Prostate gland (tissue), 2 donors: ENCODE measurements at regions not wholly inside any gene's neighbourhood (a gene's known extent, or its start where the extent isn't known, plus 50 kb on each side); places are given as distances from the start of the nearest gene placed in this dataset.

Experiments used
- DNase-seq: peaks from one replicate; pipeline ENCODE4 v3.0.0-alpha.2; 2019; ENCODE audit warnings: low spot score
- H3K27ac ChIP-seq, 2 donors: fragments of 200-600 bp; sonication (generic); 2 replicates each; pipeline ENCODE4 v1.5.1; 2017 to 2019
- H3K27me3 ChIP-seq: fragments of 200-600 bp; sonication (generic); replicated peaks from 2 replicates; pipeline ENCODE4 v1.5.1; 2019; ENCODE audit not compliant: insufficient read depth
- H3K36me3 ChIP-seq, 2 donors: fragments of 200-600 bp; sonication (generic); 1 replicate in 1 of 2; 2 replicates in 1 of 2; pipeline versions ENCODE4 v1.5.1 to v1.8.1; 2017 to 2019
- H3K4me1 ChIP-seq: fragments of 200-600 bp; sonication (generic); replicated peaks from 2 replicates; pipeline ENCODE4 v1.5.1; 2019
- H3K4me3 ChIP-seq, 2 donors: fragments of 200-600 bp; sonication (generic); 2 replicates each; pipeline ENCODE4 v1.5.1; 2017 to 2019
- H3K9me3 ChIP-seq: fragments of 200-600 bp; sonication (generic); 2 replicates; pipeline ENCODE4 v1.5.1; 2017
- POLR2A ChIP-seq: fragments of 450-650 bp; IDR thresholded peaks from one replicate; pipeline ENCODE4 v1.6.1; 2016; ENCODE audit warnings: antibody characterized with exemption, mild to moderate bottlenecking
- POLR2AphosphoS5 ChIP-seq: sonication (generic); formaldehyde crosslinking; IDR thresholded peaks from one replicate; pipeline ENCODE4 v1.6.1; 2017; ENCODE audit warnings: antibody characterized with exemption
- WGBS: methylation state at CpG from one replicate; pipeline ENCODE4 v1.1.5; 2018; 5-methylcytosine and 5-hydroxymethylcytosine counted together
- intact Hi-C: fragments of 100-400 bp; cut with DNase I; formaldehyde crosslinking; loops from one replicate; pipeline ENCODE4 v1.14.2; 2022
- TF ChIP-seq, protein P1 (sequence below), 4 experiments: fragments of 200-600 bp in 2 of 4; fragments of 450-650 bp in 2 of 4; sonication (generic) in 2 of 4; IDR thresholded peaks; 1 replicate in 3 of 4; 2 replicates in 1 of 4; pipeline ENCODE4 v1.5.1; 2016 to 2019; ENCODE audit warnings: antibody characterized with exemption in 4 of 4, mild to moderate bottlenecking in 2 of 4, moderate library complexity in 2 of 4

DNA sequence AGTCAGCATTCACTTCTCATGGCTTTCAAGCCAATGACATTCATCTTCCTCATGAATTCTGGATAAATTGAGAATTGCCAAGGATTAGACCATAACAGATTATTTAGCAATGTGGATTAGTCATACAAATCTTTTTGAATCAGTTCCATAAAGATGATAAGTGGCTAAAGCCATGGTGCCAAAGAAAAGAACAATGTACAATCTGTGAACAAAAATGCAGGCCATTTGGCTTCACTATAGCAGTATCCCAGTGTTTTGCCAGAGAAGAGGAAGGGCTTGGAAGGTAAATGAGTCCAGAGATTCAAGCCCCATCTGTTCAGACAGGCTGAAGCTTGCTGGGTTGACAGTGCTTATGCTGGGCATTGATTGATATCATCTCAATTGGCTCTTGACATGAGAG lies 376.4 kb upstream of the LRRC7 start:
- intact Hi-C loops, result no loop called here
- H3K27ac ChIP-seq, result no peak overlapping the region
- no peaks in the 10 kb centered on the region for H3K9me3 ChIP-seq
- H3K27me3 ChIP-seq, result no peaks in the 10 kb centered on the region
- no peak for DNase-seq
- H3K36me3 ChIP-seq, result no peaks in the 10 kb centered on the region
- no peaks in the 10 kb centered on the region for H3K4me1 ChIP-seq
- no peak overlapping the region for H3K4me3 ChIP-seq
- no peak for TF ChIP-seq POLR2AphosphoS5

DNA sequence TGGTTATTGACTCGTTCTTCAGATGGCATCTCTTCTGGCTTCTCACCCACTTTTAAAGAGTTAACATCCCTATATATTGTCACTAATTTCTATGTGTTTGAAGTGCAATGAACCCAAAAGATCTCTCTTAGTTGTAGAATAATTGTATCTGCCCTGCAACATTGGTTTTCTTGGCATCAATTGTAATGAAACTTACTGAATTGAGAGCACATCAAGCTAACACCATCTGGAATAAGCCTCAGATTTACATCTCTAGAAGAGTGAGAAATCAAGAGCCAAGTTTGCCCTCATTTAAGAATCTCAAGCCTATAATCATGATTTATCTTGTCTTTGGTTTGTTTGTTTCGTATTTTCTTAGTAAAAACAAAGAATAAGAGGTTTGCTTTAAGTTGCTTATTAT lies 372.6 kb upstream of the LRRC7 start:
- no peaks in the 10 kb centered on the region for H3K27me3 ChIP-seq
- H3K9me3 ChIP-seq, result no peaks in the 10 kb centered on the region
- no peaks in the 10 kb centered on the region for H3K36me3 ChIP-seq
- TF ChIP-seq POLR2AphosphoS5 (no peak), POLR2A (no peak)
- TF ChIP-seq, protein P1, sequence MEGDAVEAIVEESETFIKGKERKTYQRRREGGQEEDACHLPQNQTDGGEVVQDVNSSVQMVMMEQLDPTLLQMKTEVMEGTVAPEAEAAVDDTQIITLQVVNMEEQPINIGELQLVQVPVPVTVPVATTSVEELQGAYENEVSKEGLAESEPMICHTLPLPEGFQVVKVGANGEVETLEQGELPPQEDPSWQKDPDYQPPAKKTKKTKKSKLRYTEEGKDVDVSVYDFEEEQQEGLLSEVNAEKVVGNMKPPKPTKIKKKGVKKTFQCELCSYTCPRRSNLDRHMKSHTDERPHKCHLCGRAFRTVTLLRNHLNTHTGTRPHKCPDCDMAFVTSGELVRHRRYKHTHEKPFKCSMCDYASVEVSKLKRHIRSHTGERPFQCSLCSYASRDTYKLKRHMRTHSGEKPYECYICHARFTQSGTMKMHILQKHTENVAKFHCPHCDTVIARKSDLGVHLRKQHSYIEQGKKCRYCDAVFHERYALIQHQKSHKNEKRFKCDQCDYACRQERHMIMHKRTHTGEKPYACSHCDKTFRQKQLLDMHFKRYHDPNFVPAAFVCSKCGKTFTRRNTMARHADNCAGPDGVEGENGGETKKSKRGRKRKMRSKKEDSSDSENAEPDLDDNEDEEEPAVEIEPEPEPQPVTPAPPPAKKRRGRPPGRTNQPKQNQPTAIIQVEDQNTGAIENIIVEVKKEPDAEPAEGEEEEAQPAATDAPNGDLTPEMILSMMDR (IDR thresholded peaks at IDR 0.05), result no peak
- no peak overlapping the region for H3K4me3 ChIP-seq
- intact Hi-C loops, result no loop called here
- H3K27ac ChIP-seq, result no peak overlapping the region
- WGBS, result 47% methylated on average over 2 of the region's 2 CpGs
- no peak for DNase-seq
- H3K4me1 ChIP-seq, result no peaks in the 10 kb centered on the region

DNA sequence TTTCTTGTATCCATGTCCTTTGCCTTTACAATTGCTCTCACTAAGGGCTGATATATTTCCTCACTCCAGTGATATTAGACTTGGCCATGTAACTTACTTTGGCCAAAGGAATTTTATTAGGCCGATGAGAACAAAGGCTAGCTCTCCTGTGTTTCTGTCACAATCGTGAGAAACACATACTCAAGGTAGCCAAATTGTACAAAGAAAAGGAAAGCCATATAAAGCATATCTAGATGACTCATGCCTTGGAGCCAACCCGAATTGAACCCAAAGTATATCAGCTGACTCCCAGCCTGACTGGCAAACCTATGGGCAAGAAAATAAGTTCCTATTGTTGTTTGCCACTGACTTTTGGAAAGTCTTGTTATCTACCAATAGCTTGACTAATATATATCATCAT lies 371.7 kb upstream of the LRRC7 start:
- TF ChIP-seq, protein P1 (IDR thresholded peaks at IDR 0.05), result no peak
- no peaks in the 10 kb centered on the region for H3K9me3 ChIP-seq
- 42% methylated on average over 3 of the region's 3 CpGs for WGBS
- DNase-seq, result no peak
- H3K27me3 ChIP-seq, result no peaks in the 10 kb centered on the region
- intact Hi-C loops, result no loop called here
- H3K4me3 ChIP-seq, result no peak overlapping the region
- no peaks in the 10 kb centered on the region for H3K4me1 ChIP-seq
- no peak overlapping the region for H3K27ac ChIP-seq
- H3K36me3 ChIP-seq, result no peaks in the 10 kb centered on the region

DNA sequence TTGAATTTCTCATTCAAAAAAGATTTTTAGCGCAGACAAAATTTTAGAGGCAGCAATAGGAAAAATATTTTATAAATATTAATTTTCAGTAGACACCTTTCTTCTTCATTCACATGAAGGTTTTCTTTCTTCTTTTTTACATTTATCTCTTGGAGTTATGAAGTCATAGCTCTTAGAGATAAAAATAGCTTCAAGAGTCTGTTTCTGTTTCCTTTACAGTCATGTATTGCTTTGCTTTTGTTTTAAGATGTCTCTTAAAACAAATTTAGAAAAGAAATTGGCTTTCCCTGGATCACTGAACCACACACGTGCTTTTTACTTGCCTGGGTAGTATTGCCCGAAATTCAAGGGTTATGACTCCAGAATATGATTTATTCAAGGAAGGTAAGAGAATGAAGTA lies 369.9 kb upstream of the LRRC7 start:
- Histone ChIP-seq H3K4me1 (no peaks in the 10 kb centered on the region), H3K27me3 (no peaks in the 10 kb centered on the region), H3K36me3 (no peaks in the 10 kb centered on the region), H3K4me3 (no peak overlapping the region), H3K9me3 (no peaks in the 10 kb centered on the region), H3K27ac (no peak overlapping the region)
- intact Hi-C loops, result no loop called here
- TF ChIP-seq, protein P1 (IDR thresholded peaks at IDR 0.05), result no peak
- no peak for TF ChIP-seq POLR2A
- no peak for TF ChIP-seq POLR2AphosphoS5
- DNase-seq, result no peak
- 77% methylated on average over 3 of the region's 3 CpGs for WGBS

DNA sequence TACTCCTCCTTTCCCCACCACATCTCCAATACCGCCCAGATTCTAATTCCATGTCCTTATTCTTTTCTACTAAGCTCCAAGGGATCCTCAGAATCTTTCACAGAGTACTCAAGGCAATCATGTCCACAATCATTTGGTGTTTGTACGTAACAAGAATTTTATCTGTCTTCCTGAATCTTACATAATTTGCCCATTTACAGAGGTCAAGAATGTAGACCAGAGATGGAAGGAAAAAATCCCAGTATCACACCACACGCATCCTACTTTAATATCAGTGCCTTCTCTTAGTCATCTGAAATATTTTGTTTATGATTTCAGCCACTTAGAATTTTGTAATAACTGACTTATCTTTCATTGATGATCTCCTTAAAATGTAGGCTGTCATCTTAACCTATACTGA lies 366.0 kb upstream of the LRRC7 start:
- H3K4me3 ChIP-seq, result no peak overlapping the region
- no peak overlapping the region for H3K27ac ChIP-seq
- H3K9me3 ChIP-seq, result no peaks in the 10 kb centered on the region
- no peaks in the 10 kb centered on the region for H3K4me1 ChIP-seq
- H3K27me3 ChIP-seq, result no peaks in the 10 kb centered on the region
- intact Hi-C loops, result no loop called here
- no peaks in the 10 kb centered on the region for H3K36me3 ChIP-seq
- DNase-seq, result no peak
- TF ChIP-seq POLR2A, result no peak
- TF ChIP-seq POLR2AphosphoS5, result no peak
- TF ChIP-seq, protein P1 (IDR thresholded peaks at IDR 0.05), result no peak
- WGBS, result 84% methylated on average over 3 of the region's 3 CpGs

DNA sequence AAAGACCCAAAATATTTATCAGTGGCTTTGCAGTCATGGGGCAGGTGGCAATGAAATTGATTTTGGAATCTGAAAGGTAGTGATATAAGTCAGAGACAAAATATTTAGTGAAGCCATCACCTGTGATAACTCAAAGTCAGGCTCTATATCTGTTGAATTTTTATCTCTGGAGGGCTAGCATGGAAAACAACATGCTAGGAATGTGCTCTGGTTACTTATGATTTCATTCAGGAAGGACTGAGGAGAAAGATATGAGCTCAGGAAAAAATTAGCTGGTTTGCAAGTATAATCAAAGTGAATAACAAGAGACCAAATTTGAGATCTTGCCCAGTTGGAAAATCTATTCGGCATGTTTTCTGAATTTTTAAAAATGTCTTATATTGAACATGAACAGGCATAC lies 364.6 kb upstream of the LRRC7 start:
- no peak overlapping the region for H3K4me3 ChIP-seq
- DNase-seq, result no peak
- H3K27me3 ChIP-seq, result no peaks in the 10 kb centered on the region
- no peaks in the 10 kb centered on the region for H3K4me1 ChIP-seq
- intact Hi-C loops, result no loop called here
- no peak overlapping the region for H3K27ac ChIP-seq
- TF ChIP-seq, protein P1 (IDR thresholded peaks at IDR 0.05), result no peak
- no peak for TF ChIP-seq POLR2AphosphoS5
- no peak for TF ChIP-seq POLR2A
- H3K9me3 ChIP-seq, result no peaks in the 10 kb centered on the region
- H3K36me3 ChIP-seq, result no peaks in the 10 kb centered on the region
- 94% methylated on average over 1 of the region's 1 CpG for WGBS
